Fibroblast of lung (primary cell): ENCODE measurements at regions not wholly inside any gene's neighbourhood (a gene's known extent, or its start where the extent isn't known, plus 50 kb on each side); places are given as distances from the start of the nearest gene placed in this dataset.

ENCODE experiments used
- EZH2 ChIP-seq: IDR thresholded peaks from 2 replicates; pipeline ENCODE4 v1.5.1; 2012; ENCODE audit warnings: low read length, control low read depth, mild to moderate bottlenecking; ENCODE audit errors: missing control alignments
- TF ChIP-seq, protein P1 (sequence below), 2 donors: IDR thresholded peaks in 1 of 2; conservative IDR thresholded peaks in 1 of 2; 1 replicate in 1 of 2; 2 replicates in 1 of 2; pipeline ENCODE4 v1.5.1; 2011 to 2012; ENCODE audit warnings: low read length in 2 of 2, control low read depth in 1 of 2, inconsistent platforms in 1 of 2, low read depth in 1 of 2, mild to moderate bottlenecking in 1 of 2

- TF ChIP-seq EZH2 = no peak
- TF ChIP-seq, protein P1, sequence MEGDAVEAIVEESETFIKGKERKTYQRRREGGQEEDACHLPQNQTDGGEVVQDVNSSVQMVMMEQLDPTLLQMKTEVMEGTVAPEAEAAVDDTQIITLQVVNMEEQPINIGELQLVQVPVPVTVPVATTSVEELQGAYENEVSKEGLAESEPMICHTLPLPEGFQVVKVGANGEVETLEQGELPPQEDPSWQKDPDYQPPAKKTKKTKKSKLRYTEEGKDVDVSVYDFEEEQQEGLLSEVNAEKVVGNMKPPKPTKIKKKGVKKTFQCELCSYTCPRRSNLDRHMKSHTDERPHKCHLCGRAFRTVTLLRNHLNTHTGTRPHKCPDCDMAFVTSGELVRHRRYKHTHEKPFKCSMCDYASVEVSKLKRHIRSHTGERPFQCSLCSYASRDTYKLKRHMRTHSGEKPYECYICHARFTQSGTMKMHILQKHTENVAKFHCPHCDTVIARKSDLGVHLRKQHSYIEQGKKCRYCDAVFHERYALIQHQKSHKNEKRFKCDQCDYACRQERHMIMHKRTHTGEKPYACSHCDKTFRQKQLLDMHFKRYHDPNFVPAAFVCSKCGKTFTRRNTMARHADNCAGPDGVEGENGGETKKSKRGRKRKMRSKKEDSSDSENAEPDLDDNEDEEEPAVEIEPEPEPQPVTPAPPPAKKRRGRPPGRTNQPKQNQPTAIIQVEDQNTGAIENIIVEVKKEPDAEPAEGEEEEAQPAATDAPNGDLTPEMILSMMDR (conservative IDR thresholded peaks at IDR 0.05 in 1 of 2, IDR thresholded peaks at IDR 0.05 in 1 of 2; ENCODE audit: low read depth in 1 of 2, low read length in 2 of 2) = no peak
These were observed 129.2 kb upstream of the ARID1B start for GRCh38 chr6:156647991-156648390.
